M059J (cell line): ENCODE measurements at regions not wholly inside any gene's neighbourhood (a gene's known extent, or its start where the extent isn't known, plus 50 kb on each side); places are given as distances from the start of the nearest gene placed in this dataset.
A peak's percentile ranks its signal among the peaks of the same experiment; 100 is the strongest.

ENCODE experiments used
- DNase-seq: peaks from one replicate; pipeline ENCODE4 v3.0.0-alpha.2; 2012; ENCODE audit warnings: low read depth

DNA sequence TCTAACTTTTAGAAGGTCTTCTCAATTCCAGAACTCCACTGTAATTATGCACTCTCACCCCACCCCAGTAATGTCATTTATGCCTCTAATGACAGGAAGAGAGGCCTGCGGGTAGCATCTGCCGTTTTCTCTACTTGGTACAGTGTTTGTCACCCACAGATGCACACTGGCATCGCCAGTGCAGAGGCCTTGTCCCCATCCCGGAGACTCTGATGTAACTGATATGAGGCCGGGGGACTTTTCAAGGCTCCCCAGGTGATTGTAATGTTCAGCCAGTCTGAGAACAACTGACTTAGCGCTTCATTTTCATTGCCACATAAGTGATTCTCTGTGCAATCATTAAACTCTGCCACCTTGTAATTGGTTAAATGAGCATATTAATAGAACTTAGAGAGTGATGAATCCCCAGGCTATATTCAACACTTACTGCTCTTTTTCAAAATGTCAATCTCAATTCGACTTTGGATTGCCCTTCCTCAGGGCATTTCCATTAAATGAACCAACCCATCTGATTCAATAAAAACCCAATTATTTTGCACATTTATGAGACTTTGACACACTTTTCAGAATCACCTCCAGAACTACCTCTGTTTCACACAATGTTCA, 113.2 kb downstream of the HERPUD2 start:
- no peak for DNase-seq

DNA sequence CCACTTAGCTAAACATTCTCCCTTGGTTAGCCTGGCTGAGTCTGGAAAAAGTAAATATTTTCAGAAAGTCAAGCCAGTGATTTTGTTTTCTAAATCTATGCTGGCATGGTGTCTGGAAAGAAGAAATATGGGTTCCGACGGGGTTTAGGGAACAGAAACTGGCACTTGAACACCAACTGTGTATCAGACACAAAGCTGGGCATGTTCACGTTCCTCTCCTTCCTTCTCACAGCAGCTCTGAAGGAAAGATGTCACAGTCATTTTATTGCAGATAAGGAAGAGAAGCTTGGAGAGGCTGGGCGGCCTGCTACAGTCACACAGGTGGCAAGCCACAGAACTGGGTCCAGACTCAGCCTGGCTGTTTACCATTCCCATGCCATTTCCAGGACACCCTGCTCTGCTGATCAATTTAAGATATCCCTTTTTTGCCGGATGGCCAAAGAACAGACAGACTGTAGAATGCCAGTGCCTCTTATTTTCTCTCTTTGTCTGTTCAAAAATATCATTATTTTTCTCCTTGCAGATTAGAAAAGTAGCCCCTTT, 118.8 kb downstream of the HERPUD2 start:
- DNase-seq: no peak

DNA sequence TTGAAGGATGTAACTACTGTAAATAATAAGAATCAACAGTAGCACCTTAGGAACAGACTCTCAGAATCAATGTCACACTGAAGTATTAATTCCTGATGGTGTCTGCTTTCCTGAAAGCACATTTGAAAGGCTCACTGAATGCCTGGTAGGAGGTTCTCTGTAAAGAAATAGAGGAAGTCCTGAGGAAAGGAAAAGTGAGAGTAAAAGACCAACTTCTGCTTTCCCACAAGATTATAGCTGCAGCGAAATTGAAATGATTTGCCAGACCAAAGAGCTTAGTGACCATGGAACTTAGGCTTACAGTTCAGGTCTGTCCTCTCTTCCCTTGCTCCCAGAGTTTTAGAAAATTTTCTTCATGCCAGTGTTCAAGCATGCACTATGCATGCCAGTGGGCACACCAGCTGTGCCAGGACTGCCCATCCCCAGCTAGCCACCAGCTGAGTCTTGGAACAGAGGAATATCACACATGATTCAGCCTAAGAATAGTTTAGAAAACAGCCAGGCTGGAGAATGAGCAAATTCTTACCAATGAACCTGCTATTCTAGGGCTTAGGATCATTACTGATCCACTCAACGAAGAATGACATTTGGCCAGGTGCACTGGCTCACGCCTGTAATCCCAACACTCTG, 123.2 kb downstream of the HERPUD2 start:
- DNase-seq: no peak

DNA sequence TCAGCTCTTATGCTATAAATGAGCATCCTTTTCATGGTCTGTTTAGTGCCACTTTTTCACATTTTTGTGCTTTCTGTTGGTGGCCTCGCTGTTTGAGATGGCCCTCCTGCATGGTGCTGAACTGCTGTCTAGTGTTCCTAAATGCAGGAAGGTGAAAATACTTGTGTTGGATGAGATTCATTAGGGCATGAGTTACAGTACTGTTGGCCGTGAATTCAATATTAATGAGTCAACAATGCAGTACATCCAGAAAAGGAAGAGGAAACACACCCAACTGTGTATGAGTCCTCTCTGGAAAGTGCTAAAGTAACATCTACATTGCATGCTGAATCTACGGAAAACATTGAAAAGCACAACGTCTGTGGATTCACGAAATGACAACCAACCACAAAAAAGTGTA, 124.0 kb downstream of the HERPUD2 start:
- no peak for DNase-seq

DNA sequence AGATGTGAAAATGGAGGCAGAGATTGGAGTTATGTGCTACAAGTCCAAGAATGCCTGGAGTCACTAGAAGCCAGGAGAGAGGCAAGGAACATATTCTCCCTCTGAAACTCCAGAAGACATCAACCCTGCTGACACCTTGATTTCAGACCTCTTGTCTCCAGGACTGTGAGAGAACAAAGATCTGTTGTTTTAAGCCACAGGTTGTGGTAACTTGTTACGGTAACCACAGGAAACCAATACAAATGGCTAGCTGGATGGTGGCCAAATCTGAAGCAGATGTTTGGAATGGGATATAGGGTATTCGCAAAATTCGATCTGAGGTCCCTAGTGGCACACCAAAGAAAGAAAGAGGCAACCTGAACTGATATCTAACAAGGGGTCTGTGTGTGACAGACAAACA, 129.0 kb downstream of the HERPUD2 start:
- peak; percentile 13 for DNase-seq

DNA sequence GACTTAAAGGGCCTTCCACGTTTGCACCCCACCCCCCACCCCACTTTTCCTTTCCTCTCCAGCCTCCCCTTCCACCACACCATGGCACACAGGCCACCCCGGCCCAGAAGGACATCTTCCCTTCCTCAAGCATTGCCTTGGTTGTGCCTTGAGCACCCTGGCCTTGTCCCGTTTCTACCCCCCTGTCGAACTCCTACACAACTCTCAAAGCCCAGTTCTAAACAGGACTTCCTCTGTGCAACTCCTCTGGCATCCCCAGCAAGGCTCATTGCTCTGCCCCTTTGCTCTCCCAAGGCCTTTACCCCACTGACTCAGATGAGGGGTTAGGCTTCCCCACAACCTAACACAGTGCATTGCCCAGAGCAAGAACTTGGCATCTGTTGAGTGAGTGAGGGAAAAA, 136.1 kb downstream of the HERPUD2 start:
- DNase-seq: no peak

DNA sequence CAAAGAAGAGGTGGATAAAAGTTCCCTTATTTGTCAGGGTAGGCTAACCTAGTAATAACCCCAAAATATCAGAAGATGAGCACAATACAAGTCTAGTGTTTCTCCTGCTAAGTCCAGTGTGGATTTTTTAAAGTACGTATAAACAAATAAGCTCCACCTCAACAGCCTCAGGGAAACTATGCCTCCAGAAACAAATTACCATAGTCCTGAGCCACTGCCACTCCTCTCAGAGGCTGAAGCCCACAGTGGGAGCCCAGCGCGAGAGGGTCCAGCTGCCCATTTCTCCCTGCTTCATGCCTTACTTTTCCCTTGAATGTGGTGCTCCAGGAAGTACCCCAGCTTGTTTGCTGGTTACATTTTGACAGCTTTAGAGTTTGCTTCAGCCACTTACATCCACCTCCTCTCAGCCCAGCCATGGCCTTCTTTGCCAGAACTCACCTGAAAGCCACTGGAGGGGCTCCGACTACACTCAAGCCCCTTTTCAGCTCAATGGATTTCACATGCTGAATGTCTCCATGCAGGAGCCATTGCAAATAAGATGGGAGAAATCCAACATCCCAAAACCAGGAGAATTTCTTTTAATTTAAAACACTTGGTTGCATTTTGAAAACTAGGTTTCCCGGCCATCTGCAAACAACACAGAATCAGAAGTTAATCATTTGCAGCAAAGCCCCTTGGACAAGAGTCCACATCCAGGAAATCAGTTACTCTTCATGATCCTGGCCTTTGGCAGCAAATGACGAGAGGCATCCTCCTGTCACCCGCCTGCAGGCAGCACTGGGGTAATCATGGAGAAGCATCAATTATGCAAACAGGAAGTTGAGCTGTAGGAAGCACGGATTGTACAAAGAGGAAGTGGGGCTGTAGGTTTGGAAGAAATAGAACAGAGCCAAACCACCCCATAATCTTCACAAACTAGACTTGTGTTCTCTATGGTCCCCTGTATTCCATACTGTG, 138.1 kb downstream of the HERPUD2 start:
- no peak for DNase-seq

DNA sequence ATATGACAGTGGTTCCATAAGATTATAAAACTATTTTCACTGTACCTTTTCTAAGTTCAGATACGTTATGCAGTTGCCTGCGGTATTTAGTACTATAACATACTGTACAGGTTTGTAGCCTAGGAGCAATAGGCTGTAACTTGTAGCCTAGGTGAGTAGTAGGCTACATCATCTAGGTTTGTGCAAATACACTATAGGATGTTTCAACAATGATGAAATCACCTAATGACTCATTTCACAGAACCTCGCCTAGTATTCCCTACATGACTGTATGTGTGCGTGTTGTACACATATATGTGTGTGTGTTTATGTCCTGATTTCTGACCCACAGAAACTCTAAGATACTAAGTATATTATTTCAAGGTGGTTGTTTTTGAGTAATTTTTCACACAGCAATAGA, 139.0 kb downstream of the HERPUD2 start:
- peak; percentile 3 for DNase-seq

DNA sequence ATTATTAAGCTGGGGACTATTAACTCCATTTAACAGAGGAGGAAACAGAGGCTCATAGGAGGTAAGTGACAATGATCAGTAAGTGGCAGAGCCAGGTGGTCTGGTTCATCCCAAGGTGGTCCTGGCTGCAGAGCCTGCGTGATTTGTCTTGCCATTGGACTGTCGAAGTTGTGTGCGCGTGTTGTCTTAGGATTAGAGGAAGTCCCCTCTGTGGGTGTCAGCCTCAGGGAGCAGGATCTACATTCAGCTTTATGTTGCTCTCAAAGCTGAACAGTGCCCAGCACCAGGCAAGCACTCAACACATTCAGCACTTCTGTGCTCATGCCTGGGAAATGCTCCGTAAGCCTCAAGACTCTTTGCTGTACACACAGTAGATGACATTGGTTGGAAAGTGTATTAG, 139.5 kb downstream of the HERPUD2 start:
- no peak for DNase-seq

DNA sequence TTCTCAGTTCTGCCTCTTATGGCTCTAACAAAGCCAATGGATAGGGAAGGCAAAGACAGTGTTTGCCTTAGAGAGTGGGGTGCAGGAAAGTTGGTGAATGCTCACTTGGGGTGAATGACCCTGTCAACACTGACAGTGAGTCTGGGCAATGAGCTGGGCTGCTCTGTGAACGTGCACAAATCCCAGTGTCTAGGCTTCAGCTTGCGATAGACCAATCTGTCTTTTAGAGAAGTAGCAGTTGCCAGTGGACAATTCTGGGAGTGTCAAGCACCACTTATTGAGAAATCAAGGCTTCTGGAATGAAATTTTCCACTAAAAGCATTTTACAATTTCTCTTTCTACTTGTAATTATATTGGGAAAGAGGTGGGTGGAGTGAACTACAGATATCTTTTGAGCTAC, 141.4 kb downstream of the HERPUD2 start:
- DNase-seq: no peak

DNA sequence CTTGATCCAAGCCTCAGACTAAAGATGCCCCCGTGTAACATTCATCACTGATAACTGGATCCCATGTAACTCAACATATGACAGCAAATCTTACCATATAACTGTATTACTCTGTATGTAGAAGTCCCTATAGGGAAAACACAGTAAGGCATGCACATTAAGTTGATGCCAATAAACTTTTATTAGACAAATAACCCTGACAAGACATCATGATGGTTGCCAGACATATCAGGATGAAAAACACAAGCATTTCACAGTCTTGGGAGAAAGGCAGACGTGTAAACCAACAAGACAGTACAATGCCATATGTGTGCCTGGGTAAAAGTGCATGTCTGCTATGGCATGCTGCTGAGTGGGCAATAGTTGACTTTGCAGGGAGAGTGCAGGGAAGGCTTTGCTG, 142.2 kb downstream of the HERPUD2 start:
- no peak for DNase-seq

DNA sequence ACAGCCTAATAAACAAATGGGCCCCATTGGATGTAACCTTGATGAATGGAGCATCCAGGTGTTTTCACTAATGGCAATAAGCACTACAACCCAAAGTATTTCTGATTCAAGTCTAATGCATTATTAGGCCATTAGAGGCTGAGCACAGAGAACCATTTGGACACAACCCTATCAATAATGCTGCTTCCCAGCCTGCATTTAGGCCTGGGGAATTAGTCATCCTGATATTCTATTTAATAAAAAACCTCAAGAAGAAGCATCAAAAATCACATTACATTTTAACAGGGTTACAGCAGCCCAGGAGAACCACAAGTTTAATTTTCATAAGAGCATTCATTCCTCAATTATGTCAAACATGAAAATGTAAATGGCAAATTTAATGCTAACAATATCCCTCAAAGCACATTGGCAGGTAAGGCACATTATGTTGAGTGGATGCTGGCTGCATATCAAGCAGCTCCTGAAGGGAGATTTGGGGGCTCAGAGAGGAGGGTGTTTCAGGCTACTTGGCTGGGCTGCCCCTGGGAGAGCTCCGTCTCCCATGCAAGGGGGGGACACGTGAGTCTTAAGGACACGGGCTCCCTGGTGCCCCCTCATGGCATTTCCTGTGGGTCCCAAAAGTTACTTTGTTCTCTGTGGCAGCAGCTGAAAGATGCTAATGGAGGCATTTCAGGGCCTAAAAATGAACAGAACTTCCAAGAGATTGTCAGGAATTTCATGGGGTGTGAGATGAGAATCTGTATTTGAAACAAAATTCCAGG, 143.4 kb downstream of the HERPUD2 start:
- DNase-seq: no peak

DNA sequence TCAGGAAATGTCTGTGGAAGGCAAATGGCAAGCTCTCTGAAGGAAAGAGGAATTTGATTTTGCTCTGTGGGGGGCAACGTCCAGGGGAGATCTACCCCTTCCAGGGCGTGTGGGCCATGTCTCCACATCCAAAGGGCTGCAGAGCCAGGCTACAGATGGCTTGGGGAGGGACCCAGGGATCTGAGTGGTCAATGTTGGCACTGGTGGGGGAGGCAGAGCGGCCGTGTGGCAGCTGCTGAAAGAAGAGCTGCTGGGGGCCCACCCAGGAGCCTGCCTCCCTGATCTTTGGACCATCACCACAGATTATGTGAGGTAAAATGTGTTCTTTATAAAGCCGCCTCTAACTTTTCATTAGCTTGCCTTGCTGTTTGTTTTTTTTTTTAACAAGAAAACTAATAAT, 144.1 kb downstream of the HERPUD2 start:
- no peak for DNase-seq

DNA sequence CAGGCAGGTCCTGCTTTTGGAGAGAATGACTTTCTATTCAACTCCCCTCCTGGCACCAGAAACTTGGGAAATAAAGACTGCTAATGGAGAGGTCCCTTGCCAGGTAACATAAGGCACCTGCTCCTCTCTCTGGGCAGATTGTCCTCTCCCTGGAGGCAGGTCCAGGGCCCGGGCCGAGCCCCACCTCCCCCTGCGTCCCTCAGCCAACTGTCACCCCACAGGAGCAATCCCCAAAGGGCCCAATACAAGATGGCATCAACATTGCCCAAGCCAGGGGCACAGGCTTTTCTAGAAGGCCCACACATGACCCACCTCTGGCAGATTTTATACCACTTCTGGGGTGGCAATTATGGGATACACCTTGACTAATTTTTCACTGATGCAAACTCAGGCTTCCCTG, 145.2 kb downstream of the HERPUD2 start:
- no peak for DNase-seq

DNA sequence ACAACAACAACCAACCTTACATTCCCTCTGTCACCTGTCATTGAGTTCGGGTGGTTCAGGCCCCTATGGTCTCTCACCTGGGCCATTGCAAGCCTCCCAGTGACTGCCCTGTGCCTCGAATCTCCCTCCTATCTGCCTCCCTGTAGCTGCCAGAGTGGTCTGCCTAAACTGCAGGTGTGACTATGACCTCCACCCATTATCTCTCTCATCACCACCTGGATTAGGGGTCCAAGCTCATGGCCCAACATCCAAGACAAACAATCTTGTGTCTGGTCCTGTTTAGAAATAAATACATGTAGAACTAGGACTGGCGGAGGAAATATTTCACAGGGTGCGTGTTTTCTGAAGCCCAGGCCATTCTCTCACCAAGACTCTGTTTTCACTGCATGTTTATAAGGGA, 146.6 kb downstream of the HERPUD2 start:
- no peak for DNase-seq

DNA sequence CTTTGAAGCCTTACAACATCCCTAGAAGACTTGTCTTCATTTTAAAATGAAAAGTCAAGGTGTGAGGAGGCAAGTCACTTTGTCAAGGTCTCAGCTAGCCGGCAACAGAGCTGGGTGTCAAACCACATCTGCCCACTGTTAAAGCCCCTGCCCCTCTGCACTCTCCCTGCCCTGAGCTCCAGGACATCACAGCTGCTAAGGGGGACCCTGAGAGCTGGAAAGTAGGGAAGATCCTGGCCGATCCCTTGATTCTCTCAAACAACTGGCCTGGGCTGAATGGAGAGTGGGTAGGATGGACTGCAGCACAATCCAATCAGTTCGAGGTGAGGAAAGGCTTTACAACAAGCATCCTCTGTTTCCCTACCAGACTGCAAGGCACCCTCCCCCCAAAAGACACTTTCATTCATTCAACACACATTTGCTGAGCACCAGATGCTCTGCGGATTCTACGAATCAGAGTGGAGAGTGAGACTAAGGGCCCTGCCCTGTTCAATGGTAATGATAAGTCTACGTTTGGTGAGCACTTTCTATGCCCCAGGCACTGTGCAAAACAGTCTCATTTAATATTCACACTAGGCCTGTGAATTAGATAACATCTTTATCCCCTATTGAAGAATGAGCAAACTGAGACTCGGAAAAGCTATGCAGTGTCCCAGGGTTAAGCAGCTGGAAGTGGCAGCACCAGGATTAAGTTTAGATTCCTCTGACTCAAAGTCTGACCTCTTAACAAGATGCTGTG, 148.1 kb downstream of the HERPUD2 start:
- no peak for DNase-seq

DNA sequence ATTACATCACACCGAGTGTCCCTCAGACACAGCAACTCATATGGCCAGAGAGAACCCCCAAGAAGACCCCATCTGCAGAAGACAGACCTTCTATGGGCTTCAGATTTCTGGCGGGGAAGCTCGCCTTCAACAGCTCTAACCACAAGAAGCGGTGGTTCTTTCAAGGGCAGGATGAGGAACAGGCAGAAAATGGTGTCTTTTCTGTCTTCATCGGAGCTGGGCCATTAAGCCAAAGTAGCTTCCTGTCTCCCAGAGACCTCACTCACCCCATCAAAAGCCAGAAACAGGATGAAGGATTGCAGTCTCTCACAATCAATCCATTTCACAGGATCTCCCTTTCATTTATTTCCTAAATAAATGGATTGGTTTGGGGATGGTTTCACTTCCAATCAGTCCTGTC, 149.1 kb downstream of the HERPUD2 start:
- no peak for DNase-seq

DNA sequence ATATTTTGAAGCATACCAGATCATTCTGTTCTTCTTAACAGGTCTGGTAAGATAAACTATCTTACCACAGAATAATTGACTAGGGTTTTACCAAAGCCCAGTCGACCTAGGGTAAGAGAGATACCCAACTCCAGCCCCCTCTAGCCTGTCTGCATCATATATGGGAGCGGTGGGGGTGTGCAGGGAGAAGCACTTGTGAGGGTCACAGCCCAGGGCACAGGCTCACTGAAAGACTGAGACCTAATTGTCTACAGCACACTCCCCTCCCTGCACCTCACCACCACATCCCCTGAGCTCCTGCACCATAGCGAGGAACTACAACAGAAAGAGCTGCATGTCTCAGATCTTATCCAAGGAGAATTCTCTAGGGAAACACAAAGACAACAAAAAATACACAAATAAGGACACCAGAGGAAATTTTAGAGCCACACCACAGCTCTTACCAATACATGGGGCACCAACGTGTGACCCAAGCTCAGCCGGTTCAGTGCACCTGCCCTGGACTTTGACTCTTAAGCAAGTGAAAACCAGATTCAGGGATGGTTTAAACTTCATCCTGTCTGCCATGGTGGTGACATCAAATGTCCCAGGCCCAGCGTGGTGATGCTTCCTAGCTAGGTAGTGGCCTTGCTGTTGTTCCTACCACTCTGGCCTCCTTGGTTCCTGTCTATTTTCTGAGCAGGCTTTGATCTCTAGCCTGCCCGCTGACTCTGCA, 150.8 kb downstream of the HERPUD2 start:
- DNase-seq: no peak

DNA sequence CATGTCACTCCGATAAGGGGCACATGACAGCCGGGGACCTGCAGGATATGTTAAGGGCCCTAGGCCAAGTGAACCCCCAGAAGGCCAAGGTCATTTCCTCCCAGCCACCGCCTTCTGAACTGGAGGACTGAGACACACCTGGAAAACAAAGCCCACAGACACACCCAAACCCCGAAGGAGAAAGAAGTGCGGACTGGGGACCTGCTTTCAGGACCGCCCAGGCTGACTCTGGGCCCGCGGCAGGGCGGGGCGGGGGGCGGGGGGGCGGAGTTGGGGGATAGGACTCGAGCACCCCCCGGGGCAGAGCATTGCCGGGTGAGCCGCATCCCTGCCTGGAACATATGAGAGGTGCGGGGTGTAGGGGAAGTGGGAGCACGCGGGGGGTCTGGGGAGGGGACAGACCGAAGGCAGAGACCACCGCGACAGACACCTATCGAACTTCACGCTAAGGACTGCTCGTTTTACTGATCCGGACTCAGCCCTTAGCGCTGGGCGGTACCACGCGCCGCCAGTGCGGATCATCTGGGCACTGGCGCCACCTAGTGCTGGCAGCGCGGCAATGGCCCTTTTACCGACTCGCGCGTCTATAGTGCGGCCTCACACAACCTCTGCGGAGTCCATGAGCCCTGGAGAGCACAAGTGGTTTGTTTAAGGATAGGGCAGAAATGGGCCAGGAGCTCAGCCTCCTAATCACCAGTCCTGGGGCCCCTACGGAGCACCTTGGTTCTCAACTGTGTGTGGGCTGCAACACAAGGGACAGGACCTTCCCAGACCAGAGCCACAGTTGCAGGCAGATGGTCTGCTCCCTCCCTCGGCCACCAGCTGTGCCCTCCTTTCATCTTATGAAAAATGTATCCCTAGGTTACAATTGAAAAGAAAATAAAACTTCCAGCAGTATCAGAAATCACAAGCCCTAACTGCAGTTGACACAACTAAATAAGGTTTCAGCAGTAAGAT, 157.6 kb downstream of the HERPUD2 start:
- DNase-seq: peak; percentile 49
